Gastroesophageal sphincter (tissue), 4 donors: ENCODE measurements at regions not wholly inside any gene's neighbourhood (a gene's known extent, or its start where the extent isn't known, plus 50 kb on each side); places are given as distances from the start of the nearest gene placed in this dataset.

ENCODE experiments used
- ATAC-seq: fragments of 150-250 bp; one replicate; pipeline ENCODE4 v1.9.1; 2016; ENCODE audit warnings: mild to moderate bottlenecking, moderate library complexity
- H3K27ac ChIP-seq, 4 donors: fragments of 200-600 bp; sonication (generic) in 3 of 4; 1 replicate in 3 of 4; 2 replicates in 1 of 4; pipeline ENCODE4 v1.5.1; 2016 to 2019
- H3K27me3 ChIP-seq: fragments of 200-600 bp; sonication (generic); one replicate; pipeline ENCODE4 v1.5.1; 2019
- H3K36me3 ChIP-seq, 2 donors: fragments of 200-600 bp; sonication (generic); one replicate each; pipeline ENCODE4 v1.5.1; 2019; ENCODE audit warnings: control low read depth in 1 of 2
- H3K4me1 ChIP-seq, 3 donors: fragments of 200-600 bp; sonication (generic); 1 replicate in 2 of 3; 2 replicates in 1 of 3; pipeline ENCODE4 v1.5.1; 2016 to 2019; ENCODE audit warnings: control low read depth in 2 of 3
- H3K4me3 ChIP-seq, 2 donors: fragments of 200-600 bp; sonication (generic); one replicate each; pipeline ENCODE4 v1.5.1; 2019; ENCODE audit warnings: mild to moderate bottlenecking in 1 of 2, moderate library complexity in 1 of 2
- H3K9me3 ChIP-seq, 3 donors: fragments of 200-600 bp; sonication (generic); one replicate each; pipeline ENCODE4 v1.5.1; 2017 to 2019; ENCODE audit warnings: control low read depth in 2 of 3
- CTCF ChIP-seq, 4 experiments: fragments of 200-600 bp in 2 of 4; fragments of 450-650 bp in 2 of 4; sonication (generic) in 1 of 4; IDR thresholded peaks; one replicate each; pipeline ENCODE4 v1.5.1; 2017 to 2019; ENCODE audit warnings: antibody characterized with exemption in 4 of 4, mild to moderate bottlenecking in 2 of 4, moderate library complexity in 2 of 4
- EP300 ChIP-seq: sonication (generic); formaldehyde crosslinking; IDR thresholded peaks from one replicate; pipeline ENCODE4 v1.6.1; 2017; ENCODE audit warnings: antibody characterized with exemption, mild to moderate bottlenecking
- POLR2A ChIP-seq, 2 donors: fragments of 450-650 bp; IDR thresholded peaks; one replicate each; pipeline ENCODE4 v1.6.1; 2017; ENCODE audit warnings: antibody characterized with exemption in 2 of 2, mild to moderate bottlenecking in 2 of 2, moderate library complexity in 1 of 2
- POLR2AphosphoS5 ChIP-seq: sonication (generic); formaldehyde crosslinking; IDR thresholded peaks from one replicate; pipeline ENCODE4 v1.6.1; 2017; ENCODE audit warnings: antibody characterized with exemption
- WGBS, 2 donors: methylation state at CpG; one replicate each; pipeline ENCODE4 v1.1.5; 2018; ENCODE audit warnings: low coverage in 1 of 2; 5-methylcytosine and 5-hydroxymethylcytosine counted together

- Histone ChIP-seq H3K36me3 (no peaks in the 10 kb centered on the region), H3K27ac (no peak overlapping the region), H3K4me1 (no peaks in the 10 kb centered on the region), H3K27me3 (peaks cover 86% of the 10 kb centered on the region), H3K4me3 (no peak overlapping the region), H3K9me3 (no peaks in the 10 kb centered on the region)
- WGBS, 2 donors, result 47 to 65% methylated on average over 2 to 3 of the region's 6 CpGs
- no peak for ATAC-seq
- TF ChIP-seq POLR2A (IDR thresholded peaks at IDR 0.05) (no peak), POLR2AphosphoS5 (no peak), EP300 (no peak), CTCF (IDR thresholded peaks at IDR 0.05) (no peak)
Observed at GRCh38 chr20:59412875-59413284, 112.5 kb downstream of the EDN3 start.

GRCh38 chr20:59413326-59413865 is 113.0 kb downstream of the EDN3 start:
- Histone ChIP-seq H3K4me3 (no peak overlapping the region), H3K36me3 (no peaks in the 10 kb centered on the region), H3K4me1 (no peaks in the 10 kb centered on the region), H3K9me3 (no peaks in the 10 kb centered on the region), H3K27me3 (peaks cover 84% of the 10 kb centered on the region), H3K27ac (no peak overlapping the region)
- TF ChIP-seq POLR2AphosphoS5 (no peak), EP300 (no peak), CTCF (IDR thresholded peaks at IDR 0.05) (no peak), POLR2A (IDR thresholded peaks at IDR 0.05) (no peak)
- WGBS, 2 donors, result 100% methylated on average over 1 of the region's 6 CpGs; no CpG with 5 or more reads in 1 of the 2 donors
- no peak for ATAC-seq

- WGBS, 2 donors, result 74 to 86% methylated on average over 7 to 12 of the region's 18 CpGs
Observed at GRCh38 chr20:59414936-59415623, 114.7 kb downstream of the EDN3 start.

GRCh38 chr20:59416916-59417315 is 116.5 kb downstream of the EDN3 start:
- Histone ChIP-seq H3K27ac (no peak overlapping the region), H3K27me3 (peaks cover 56% of the 10 kb centered on the region)

More at GRCh38 chr20:59414936-59415623, 114.7 kb downstream of the EDN3 start:
- TF ChIP-seq EP300 (no peak), CTCF (IDR thresholded peaks at IDR 0.05) (no peak), POLR2AphosphoS5 (no peak), POLR2A (IDR thresholded peaks at IDR 0.05) (no peak)
- H3K27ac ChIP-seq, result no peak overlapping the region
- no peaks in the 10 kb centered on the region for H3K9me3 ChIP-seq
- H3K4me3 ChIP-seq, result no peak overlapping the region
- H3K36me3 ChIP-seq, result no peaks in the 10 kb centered on the region
- ATAC-seq, result no peak
- H3K27me3 ChIP-seq, result peaks cover 73% of the 10 kb centered on the region
- no peaks in the 10 kb centered on the region for H3K4me1 ChIP-seq

More at GRCh38 chr20:59416916-59417315, 116.5 kb downstream of the EDN3 start:
- Histone ChIP-seq H3K36me3 (no peaks in the 10 kb centered on the region), H3K9me3 (no peaks in the 10 kb centered on the region), H3K4me3 (no peak overlapping the region), H3K4me1 (no peaks in the 10 kb centered on the region)
- ATAC-seq, result no peak
- TF ChIP-seq EP300 (no peak), CTCF (IDR thresholded peaks at IDR 0.05) (no peak), POLR2A (IDR thresholded peaks at IDR 0.05) (no peak), POLR2AphosphoS5 (no peak)
- WGBS, 2 donors, result 73% methylated on average over 5 of the region's 5 CpGs; no CpG with 5 or more reads in 1 of the 2 donors
